Epithelial cell of esophagus (primary cell): ENCODE measurements at regions not wholly inside any gene's neighbourhood (a gene's known extent, or its start where the extent isn't known, plus 50 kb on each side); places are given as distances from the start of the nearest gene placed in this dataset.
A peak's percentile ranks its signal among the peaks of the same experiment; 100 is the strongest.

Source experiments
- DNase-seq: peaks from one replicate; pipeline ENCODE4 v3.0.0; 2010; ENCODE audit warnings: low read depth
- H3K4me3 ChIP-seq: 2 replicates; pipeline ENCODE4 v1.5.1; 2011; ENCODE audit warnings: mild to moderate bottlenecking, low read length, control low read depth
- CTCF ChIP-seq: IDR thresholded peaks from 2 replicates; pipeline ENCODE4 v1.5.1; 2011; ENCODE audit warnings: low read depth, mild to moderate bottlenecking, low read length, control low read depth, inconsistent platforms; ENCODE audit not compliant: insufficient read depth; ENCODE audit errors: missing control alignments

- TF ChIP-seq CTCF: no peak
- no peak overlapping the region for H3K4me3 ChIP-seq
- no peak for DNase-seq
Measured at GRCh38 chr6:145227593-145227992, 507.7 kb downstream of the EPM2A start.

GRCh38 chr6:145228962-145229582 is 506.2 kb downstream of the EPM2A start:
- DNase-seq: no peak
- no peak for TF ChIP-seq CTCF

GRCh38 chr6:145233955-145234354 is 501.4 kb downstream of the EPM2A start:
- no peak for TF ChIP-seq CTCF
- DNase-seq: peak; percentile 44
- H3K4me3 ChIP-seq: no peak overlapping the region

More at GRCh38 chr6:145228962-145229582, 506.2 kb downstream of the EPM2A start:
- H3K4me3 ChIP-seq: no peak overlapping the region

- no peak for TF ChIP-seq CTCF
- DNase-seq: no peak
- no peak overlapping the region for H3K4me3 ChIP-seq
Measured at GRCh38 chr6:145235207-145235606, 500.1 kb downstream of the EPM2A start.

- DNase-seq: no peak
- no peak overlapping the region for H3K4me3 ChIP-seq
- TF ChIP-seq CTCF: no peak
Measured at GRCh38 chr6:145238787-145239186, 496.5 kb downstream of the EPM2A start.

GRCh38 chr6:145241039-145241438 is 494.3 kb downstream of the EPM2A start:
- no peak overlapping the region for H3K4me3 ChIP-seq
- DNase-seq: peak; percentile 66
- TF ChIP-seq CTCF: no peak

GRCh38 chr6:145241721-145242120 is 493.6 kb downstream of the EPM2A start:
- DNase-seq: no peak
- no peak overlapping the region for H3K4me3 ChIP-seq
- TF ChIP-seq CTCF: no peak
